ENCODE measurements at regions not wholly inside any gene's neighbourhood (a gene's known extent, or its start where the extent isn't known, plus 50 kb on each side); places are given as distances from the start of the nearest gene placed in this dataset.

GRCh38 chr6:1482381-1483166 is 93.2 kb downstream of the FOXF2 start:
- Histone ChIP-seq H3K9me2 (replicated peaks; ENCODE audit: insufficient read depth) (no peaks in the 10 kb centered on the region), H3K27me3 (no peaks in the 10 kb centered on the region), H3K4me3 (no peak overlapping the region), H3K4me2 (no peak overlapping the region), H4K20me1 (ENCODE audit: insufficient read depth, poor library complexity, severe bottlenecking) (no peaks in the 10 kb centered on the region), H3K4me1 (ENCODE audit: insufficient read depth) (peaks cover 4% of the 10 kb centered on the region), H3K36me3 (replicated peaks; ENCODE audit: insufficient read depth, low read depth) (no peaks in the 10 kb centered on the region), H2AFZ (no peak overlapping the region), H3K27ac (no peak overlapping the region), H3K79me2 (no peaks in the 10 kb centered on the region), H3K9me3 (ENCODE audit: low read depth) (no peaks in the 10 kb centered on the region)
- no peak for TF ChIP-seq EZH2 (IDR thresholded peaks at IDR 0.05; ENCODE audit: borderline replicate concordance)
- TF ChIP-seq, protein P1, sequence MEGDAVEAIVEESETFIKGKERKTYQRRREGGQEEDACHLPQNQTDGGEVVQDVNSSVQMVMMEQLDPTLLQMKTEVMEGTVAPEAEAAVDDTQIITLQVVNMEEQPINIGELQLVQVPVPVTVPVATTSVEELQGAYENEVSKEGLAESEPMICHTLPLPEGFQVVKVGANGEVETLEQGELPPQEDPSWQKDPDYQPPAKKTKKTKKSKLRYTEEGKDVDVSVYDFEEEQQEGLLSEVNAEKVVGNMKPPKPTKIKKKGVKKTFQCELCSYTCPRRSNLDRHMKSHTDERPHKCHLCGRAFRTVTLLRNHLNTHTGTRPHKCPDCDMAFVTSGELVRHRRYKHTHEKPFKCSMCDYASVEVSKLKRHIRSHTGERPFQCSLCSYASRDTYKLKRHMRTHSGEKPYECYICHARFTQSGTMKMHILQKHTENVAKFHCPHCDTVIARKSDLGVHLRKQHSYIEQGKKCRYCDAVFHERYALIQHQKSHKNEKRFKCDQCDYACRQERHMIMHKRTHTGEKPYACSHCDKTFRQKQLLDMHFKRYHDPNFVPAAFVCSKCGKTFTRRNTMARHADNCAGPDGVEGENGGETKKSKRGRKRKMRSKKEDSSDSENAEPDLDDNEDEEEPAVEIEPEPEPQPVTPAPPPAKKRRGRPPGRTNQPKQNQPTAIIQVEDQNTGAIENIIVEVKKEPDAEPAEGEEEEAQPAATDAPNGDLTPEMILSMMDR (IDR thresholded peaks at IDR 0.05; ENCODE audit: poor library complexity): no peak
- no peak for TF ChIP-seq EZH2phosphoT487 (IDR thresholded peaks at IDR 0.05; ENCODE audit: low read depth, severe bottlenecking, unreplicated experiment)
- 92% methylated on average over 9 of the region's 9 CpGs for WGBS (ENCODE audit: low lambda C conversion rate, missing lambda C conversion rate)
- no peak for DNase-seq (ENCODE audit: low spot score)

DNA sequence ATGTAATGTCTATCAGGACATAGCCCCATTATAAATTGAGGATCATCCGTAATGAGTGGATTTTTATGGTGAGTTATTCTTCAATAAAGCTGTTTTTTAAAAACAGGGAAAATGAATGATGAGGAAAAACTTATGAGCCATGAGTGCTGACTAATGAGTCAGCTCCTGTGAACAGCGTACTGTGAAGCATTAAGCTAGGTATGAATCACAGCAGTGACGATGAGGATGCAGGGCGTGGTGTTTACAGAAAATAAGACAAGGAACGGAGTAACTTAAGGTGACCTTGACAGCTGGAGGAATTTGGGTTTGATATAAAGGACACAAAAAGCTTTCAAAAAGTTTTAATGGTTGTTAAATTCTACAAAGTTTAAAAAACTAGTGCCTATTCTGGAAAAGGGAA is 96.3 kb downstream of the FOXF2 start:
- DNase-seq (ENCODE audit: low spot score): peak; percentile 39
- no peaks in the 10 kb centered on the region for H3K9me2 ChIP-seq (replicated peaks; ENCODE audit: insufficient read depth)
- no peaks in the 10 kb centered on the region for H4K20me1 ChIP-seq (ENCODE audit: insufficient read depth, poor library complexity, severe bottlenecking)
- no peaks in the 10 kb centered on the region for H3K36me3 ChIP-seq (replicated peaks; ENCODE audit: insufficient read depth, low read depth)
- no peaks in the 10 kb centered on the region for H3K27me3 ChIP-seq
- H3K4me1 ChIP-seq (ENCODE audit: insufficient read depth): no peaks in the 10 kb centered on the region
- H3K79me2 ChIP-seq: no peaks in the 10 kb centered on the region
- H3K4me3 ChIP-seq: no peak overlapping the region
- TF ChIP-seq EZH2phosphoT487 (IDR thresholded peaks at IDR 0.05; ENCODE audit: low read depth, severe bottlenecking, unreplicated experiment) (no peak), EZH2 (IDR thresholded peaks at IDR 0.05; ENCODE audit: borderline replicate concordance) (no peak)
- TF ChIP-seq, protein P1 (IDR thresholded peaks at IDR 0.05; ENCODE audit: poor library complexity): no peak
- no peak overlapping the region for H3K27ac ChIP-seq
- H3K9me3 ChIP-seq (ENCODE audit: low read depth): no peaks in the 10 kb centered on the region
- WGBS (ENCODE audit: low lambda C conversion rate, missing lambda C conversion rate): 63% methylated on average over 5 of the region's 5 CpGs
- H2AFZ ChIP-seq: no peak overlapping the region
- H3K4me2 ChIP-seq: no peak overlapping the region

GRCh38 chr6:1486387-1486786 is 97.0 kb downstream of the FOXF2 start:
- DNase-seq (ENCODE audit: low spot score): no peak
- Histone ChIP-seq H3K9me3 (ENCODE audit: low read depth) (no peaks in the 10 kb centered on the region), H3K4me3 (no peak overlapping the region), H3K27me3 (no peaks in the 10 kb centered on the region), H3K9me2 (replicated peaks; ENCODE audit: insufficient read depth) (no peaks in the 10 kb centered on the region), H4K20me1 (ENCODE audit: insufficient read depth, poor library complexity, severe bottlenecking) (no peaks in the 10 kb centered on the region), H3K4me2 (no peak overlapping the region), H3K4me1 (ENCODE audit: insufficient read depth) (no peaks in the 10 kb centered on the region), H3K79me2 (no peaks in the 10 kb centered on the region), H3K27ac (no peak overlapping the region), H2AFZ (no peak overlapping the region), H3K36me3 (replicated peaks; ENCODE audit: insufficient read depth, low read depth) (no peaks in the 10 kb centered on the region)
- WGBS (ENCODE audit: low lambda C conversion rate, missing lambda C conversion rate): 90% methylated on average over 1 of the region's 1 CpG
- TF ChIP-seq, protein P1 (IDR thresholded peaks at IDR 0.05; ENCODE audit: poor library complexity): no peak
- no peak for TF ChIP-seq EZH2phosphoT487 (IDR thresholded peaks at IDR 0.05; ENCODE audit: low read depth, severe bottlenecking, unreplicated experiment)
- TF ChIP-seq EZH2 (IDR thresholded peaks at IDR 0.05; ENCODE audit: borderline replicate concordance): no peak
